ENCODE measurements at regions not wholly inside any gene's neighbourhood (a gene's known extent, or its start where the extent isn't known, plus 50 kb on each side); places are given as distances from the start of the nearest gene placed in this dataset.

DNA sequence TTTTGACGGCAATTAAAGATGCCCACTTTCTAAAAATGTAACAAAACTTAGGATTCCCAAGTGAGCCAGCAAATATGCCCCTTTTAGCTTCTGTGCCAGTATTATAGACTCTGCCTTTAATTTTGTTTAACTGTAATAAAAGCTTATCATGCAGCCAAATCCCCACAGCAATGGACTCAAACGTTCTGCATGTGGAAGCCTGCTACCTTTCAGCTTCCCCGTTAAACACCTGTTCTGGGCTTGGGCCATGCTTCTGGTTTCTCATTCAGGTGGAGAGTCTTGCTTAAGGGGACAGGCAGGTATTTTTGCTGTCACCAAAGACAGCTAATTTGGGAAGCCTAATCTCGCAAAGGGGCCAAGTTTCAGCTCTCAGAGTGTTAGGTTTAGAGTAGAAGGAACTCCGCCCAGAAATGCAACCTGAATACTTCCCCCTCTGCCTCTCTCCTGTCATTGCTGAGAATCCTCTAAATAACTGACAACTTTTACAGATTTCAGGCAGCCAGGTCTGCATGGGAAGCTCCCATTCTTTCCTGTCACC is 399.4 kb upstream of the ATP11B start:
- ATAC-seq (ENCODE audit: low read depth) (no peak), DNase-seq (no peak)
- TF ChIP-seq RAD21 (IDR thresholded peaks at IDR 0.05; ENCODE audit: low read length) (no peak), CEBPB (IDR thresholded peaks at IDR 0.05; ENCODE audit: low read depth, low read length) (no peak), BHLHE40 (IDR thresholded peaks at IDR 0.05; ENCODE audit: low read depth, low read length) (no peak), NFE2L2 (IDR thresholded peaks at IDR 0.05; ENCODE audit: low read depth, low read length) (no peak), RFX5 (IDR thresholded peaks at IDR 0.05; ENCODE audit: low read depth, low read length) (no peak), MXI1 (IDR thresholded peaks at IDR 0.05; ENCODE audit: borderline replicate concordance, low read depth, low read length) (no peak)
- TF ChIP-seq, protein P1, sequence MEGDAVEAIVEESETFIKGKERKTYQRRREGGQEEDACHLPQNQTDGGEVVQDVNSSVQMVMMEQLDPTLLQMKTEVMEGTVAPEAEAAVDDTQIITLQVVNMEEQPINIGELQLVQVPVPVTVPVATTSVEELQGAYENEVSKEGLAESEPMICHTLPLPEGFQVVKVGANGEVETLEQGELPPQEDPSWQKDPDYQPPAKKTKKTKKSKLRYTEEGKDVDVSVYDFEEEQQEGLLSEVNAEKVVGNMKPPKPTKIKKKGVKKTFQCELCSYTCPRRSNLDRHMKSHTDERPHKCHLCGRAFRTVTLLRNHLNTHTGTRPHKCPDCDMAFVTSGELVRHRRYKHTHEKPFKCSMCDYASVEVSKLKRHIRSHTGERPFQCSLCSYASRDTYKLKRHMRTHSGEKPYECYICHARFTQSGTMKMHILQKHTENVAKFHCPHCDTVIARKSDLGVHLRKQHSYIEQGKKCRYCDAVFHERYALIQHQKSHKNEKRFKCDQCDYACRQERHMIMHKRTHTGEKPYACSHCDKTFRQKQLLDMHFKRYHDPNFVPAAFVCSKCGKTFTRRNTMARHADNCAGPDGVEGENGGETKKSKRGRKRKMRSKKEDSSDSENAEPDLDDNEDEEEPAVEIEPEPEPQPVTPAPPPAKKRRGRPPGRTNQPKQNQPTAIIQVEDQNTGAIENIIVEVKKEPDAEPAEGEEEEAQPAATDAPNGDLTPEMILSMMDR (conservative IDR thresholded peaks at IDR 0.05; ENCODE audit: low read depth, low read length): no peak
- Histone ChIP-seq H3K9ac (ENCODE audit: low read depth, low read length) (no peak overlapping the region), H4K20me1 (ENCODE audit: insufficient read depth, low read length) (no peaks in the 10 kb centered on the region), H2BK5ac (ENCODE audit: low read depth, low read length, poor library complexity, severe bottlenecking) (no peak overlapping the region), H3K56ac (ENCODE audit: extremely low read depth, insufficient read depth, low read length) (no peak overlapping the region), H3K18ac (ENCODE audit: low read depth, low read length) (no peak overlapping the region), H2AK5ac (ENCODE audit: low read depth, low read length) (no peak overlapping the region), H4K8ac (ENCODE audit: low read depth in 2 of 2, low read length in 2 of 2) (no peak overlapping the region), H3K4me3 (ENCODE audit: insufficient read depth, low read depth, low read length) (no peak overlapping the region), H3K9me1 (ENCODE audit: insufficient read depth, low read length) (no peaks in the 10 kb centered on the region), H3K4me2 (ENCODE audit: low read depth, low read length) (no peak overlapping the region), H2AK9ac (replicated peaks; ENCODE audit: low read depth, low read length, poor library complexity) (no peak overlapping the region), H3K9me3 (ENCODE audit: control insufficient read depth, insufficient read depth, low read length) (peaks cover 10% of the 10 kb centered on the region), H3K4ac (ENCODE audit: low read depth, low read length) (no peak overlapping the region), H3K79me1 (ENCODE audit: low read depth in 1 of 2, low read length in 2 of 2) (no peaks in the 10 kb centered on the region), H3K14ac (replicated peaks; ENCODE audit: low read depth, low read length) (no peak overlapping the region), H2BK15ac (ENCODE audit: low read depth, low read length) (no peak overlapping the region), H3K36me3 (ENCODE audit: control insufficient read depth, insufficient read depth, low read length) (no peaks in the 10 kb centered on the region), H3K4me1 (ENCODE audit: control insufficient read depth, insufficient read depth, low read length) (no peaks in the 10 kb centered on the region), H3K23ac (ENCODE audit: low read depth, low read length) (no peak overlapping the region), H2BK120ac (ENCODE audit: low read depth, low read length) (no peak overlapping the region), H2BK20ac (ENCODE audit: low read depth, low read length) (no peak overlapping the region), H3K27ac (ENCODE audit: insufficient read depth, low read length) (no peak overlapping the region), H4K91ac (ENCODE audit: insufficient read depth, low read depth, low read length) (no peak overlapping the region), H4K5ac (ENCODE audit: low read depth, low read length) (no peak overlapping the region), H3K27me3 (ENCODE audit: control insufficient read depth, insufficient read depth, low read length) (no peaks in the 10 kb centered on the region), H2AFZ (replicated peaks; ENCODE audit: low read length, poor library complexity) (no peak overlapping the region)
- BruUV-seq (replicated peaks): no TSS peak
- dilution Hi-C loops (cut with HindIII; ENCODE audit: low sequenced_read_pairs, unreplicated experiment): no loop called here
- POLR2A ChIA-PET (ENCODE audit: unreplicated experiment): no interaction called here
- in situ Hi-C loops (cut with MboI; ENCODE audit: low sequenced_read_pairs): no loop called here
- WGBS, 2 experiments (ENCODE audit: extremely low coverage in 2 of 2, insufficient read length in 1 of 2): no CpG with 5 or more reads among the region's 5 CpGs
- intact Hi-C loops (cut with micrococcal nuclease): no loop called here
- CTCF ChIA-PET: no interaction called here
